Caco-2 (cell line): ENCODE measurements at regions not wholly inside any gene's neighbourhood (a gene's known extent, or its start where the extent isn't known, plus 50 kb on each side); places are given as distances from the start of the nearest gene placed in this dataset.

Source experiments
- BruUV-seq: library from RNA; stranded (reverse); fragments of 400-500 nt; replicated peaks from 2 replicates; lab custom pipeline; 2021; lab: Mats Ljungman, UMichigan
- CTCF ChIA-PET: fragments of 300-600 bp; sonication (Branson Sonifier 250); formaldehyde crosslinking; loops from one replicate; lab custom pipeline; 2022; ENCODE audit warnings: antibody characterized with exemption; lab: Charles Lee
- POLR2A ChIA-PET: fragments of 300-600 bp; sonication (Branson Sonifier 250); formaldehyde crosslinking; loops from one replicate; lab custom pipeline; 2022; ENCODE audit warnings: antibody characterized with exemption; lab: Charles Lee
- DNase-seq, 2 experiments: peaks; one replicate each; pipeline versions ENCODE4 v3.0.0 to v3.0.0-alpha.2; 2020 to 2022
- H3K27me3 ChIP-seq: replicated peaks from 2 replicates; pipeline ENCODE4 v1.6.0; 2011; ENCODE audit warnings: low read length; ENCODE audit not compliant: control insufficient read depth, insufficient read depth
- H3K36me3 ChIP-seq: 2 replicates; pipeline ENCODE4 v1.5.1; 2011; ENCODE audit warnings: low read length; ENCODE audit not compliant: control insufficient read depth, insufficient read depth
- H3K4me1 ChIP-seq: fragments of 250-450 bp; sonication (Bioruptor Pico); 2 replicates; pipeline ENCODE4 v1.5.1; 2020; ENCODE audit warnings: mild to moderate bottlenecking
- H3K4me3 ChIP-seq: 2 replicates; pipeline ENCODE4 v1.5.1; 2011; ENCODE audit warnings: low read depth, mild to moderate bottlenecking, control low read depth, low read length
- H3K9me3 ChIP-seq: fragments of 250-450 bp; sonication (Bioruptor Pico); 2 replicates; pipeline ENCODE4 v1.5.1; 2020; ENCODE audit warnings: mild to moderate bottlenecking, moderate library complexity
- H3K27ac Mint-ChIP-seq: one replicate; pipeline ENCODE4 v1.8.0; 2022; ENCODE audit warnings: mixed read lengths; ENCODE audit not compliant: unreplicated experiment
- H3K27me3 Mint-ChIP-seq: one replicate; pipeline ENCODE4 v1.8.0; 2022; ENCODE audit warnings: mixed read lengths; ENCODE audit not compliant: insufficient read depth, unreplicated experiment
- H3K36me3 Mint-ChIP-seq: one replicate; pipeline ENCODE4 v1.8.0; 2022; ENCODE audit warnings: mild to moderate bottlenecking, mixed read lengths; ENCODE audit not compliant: insufficient read depth, unreplicated experiment
- H3K4me1 Mint-ChIP-seq: one replicate; pipeline ENCODE4 v1.8.0; 2022; ENCODE audit warnings: low read depth, mixed read lengths; ENCODE audit not compliant: unreplicated experiment
- H3K4me3 Mint-ChIP-seq: one replicate; pipeline ENCODE4 v1.8.0; 2022; ENCODE audit warnings: mild to moderate bottlenecking, moderate library complexity, mixed read lengths; ENCODE audit not compliant: unreplicated experiment
- H3K9me3 Mint-ChIP-seq: one replicate; pipeline ENCODE4 v1.8.0; 2022; ENCODE audit warnings: mixed read lengths; ENCODE audit not compliant: unreplicated experiment
- intact Hi-C: fragments of 100-400 bp; cut with micrococcal nuclease; formaldehyde crosslinking; loops from one replicate; pipeline ENCODE4 v1.10.0; 2022; ENCODE audit not compliant: unreplicated experiment
- TF ChIP-seq, protein P1 (sequence below), 2 experiments: fragments of 200-600 bp in 1 of 2; IDR thresholded peaks; 1 replicate in 1 of 2; 2 replicates in 1 of 2; pipeline versions ENCODE4 v1.5.1 to v1.8.0; 2011 to 2022; ENCODE audit warnings: antibody characterized with exemption in 1 of 2, control low read depth in 1 of 2, inconsistent platforms in 1 of 2, low read depth in 1 of 2, low read length in 1 of 2, mild to moderate bottlenecking in 1 of 2, moderate library complexity in 1 of 2; ENCODE audit not compliant: insufficient read depth in 1 of 2, severe bottlenecking in 1 of 2, unreplicated experiment in 1 of 2

DNA sequence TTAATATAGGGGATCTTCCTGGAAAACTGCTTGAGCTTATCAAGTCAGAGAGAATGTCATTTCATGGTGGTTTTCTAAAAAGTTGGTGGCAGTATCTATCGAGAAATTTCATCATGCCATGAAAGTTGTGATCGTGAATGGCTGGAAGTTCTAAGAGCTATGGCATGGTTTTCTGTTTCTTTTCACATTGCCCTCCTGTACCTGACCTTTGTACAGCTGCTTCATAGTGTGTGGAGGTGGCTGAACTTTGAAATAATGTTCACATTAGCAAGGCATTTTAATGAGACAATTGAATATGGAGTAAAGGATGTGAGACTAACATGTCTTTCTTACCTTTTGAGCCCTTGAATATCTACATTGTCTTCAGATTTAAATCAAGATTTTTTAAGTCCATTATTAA, 278.2 kb upstream of the ID4 start:
- TF ChIP-seq, protein P1, sequence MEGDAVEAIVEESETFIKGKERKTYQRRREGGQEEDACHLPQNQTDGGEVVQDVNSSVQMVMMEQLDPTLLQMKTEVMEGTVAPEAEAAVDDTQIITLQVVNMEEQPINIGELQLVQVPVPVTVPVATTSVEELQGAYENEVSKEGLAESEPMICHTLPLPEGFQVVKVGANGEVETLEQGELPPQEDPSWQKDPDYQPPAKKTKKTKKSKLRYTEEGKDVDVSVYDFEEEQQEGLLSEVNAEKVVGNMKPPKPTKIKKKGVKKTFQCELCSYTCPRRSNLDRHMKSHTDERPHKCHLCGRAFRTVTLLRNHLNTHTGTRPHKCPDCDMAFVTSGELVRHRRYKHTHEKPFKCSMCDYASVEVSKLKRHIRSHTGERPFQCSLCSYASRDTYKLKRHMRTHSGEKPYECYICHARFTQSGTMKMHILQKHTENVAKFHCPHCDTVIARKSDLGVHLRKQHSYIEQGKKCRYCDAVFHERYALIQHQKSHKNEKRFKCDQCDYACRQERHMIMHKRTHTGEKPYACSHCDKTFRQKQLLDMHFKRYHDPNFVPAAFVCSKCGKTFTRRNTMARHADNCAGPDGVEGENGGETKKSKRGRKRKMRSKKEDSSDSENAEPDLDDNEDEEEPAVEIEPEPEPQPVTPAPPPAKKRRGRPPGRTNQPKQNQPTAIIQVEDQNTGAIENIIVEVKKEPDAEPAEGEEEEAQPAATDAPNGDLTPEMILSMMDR (IDR thresholded peaks at IDR 0.05; ENCODE audit: insufficient read depth in 1 of 2, low read depth in 1 of 2, low read length in 1 of 2, severe bottlenecking in 1 of 2, unreplicated experiment in 1 of 2), result no peak
- no peaks in the 10 kb centered on the region for H3K27me3 ChIP-seq
- POLR2A ChIA-PET, result no interaction called here
- Mint-ChIP-seq H3K27ac (no peak overlapping the region), H3K27me3 (no peaks in the 10 kb centered on the region), H3K9me3 (no peaks in the 10 kb centered on the region), H3K36me3 (no peaks in the 10 kb centered on the region), H3K4me1 (no peaks in the 10 kb centered on the region), H3K4me3 (no peak overlapping the region)
- BruUV-seq, result no TSS peak
- CTCF ChIA-PET, result no interaction called here
- no peaks in the 10 kb centered on the region for H3K9me3 ChIP-seq
- intact Hi-C loops, result no loop called here
- H3K4me3 ChIP-seq, result no peak overlapping the region
- no peaks in the 10 kb centered on the region for H3K36me3 ChIP-seq
- H3K4me1 ChIP-seq, result no peaks in the 10 kb centered on the region
- no peak for DNase-seq

- DNase-seq, result no peak
- Histone ChIP-seq H3K4me3 (no peak overlapping the region), H3K27me3 (no peaks in the 10 kb centered on the region), H3K36me3 (no peaks in the 10 kb centered on the region), H3K9me3 (no peaks in the 10 kb centered on the region), H3K4me1 (no peaks in the 10 kb centered on the region)
- no peaks in the 10 kb centered on the region for H3K36me3 Mint-ChIP-seq
- ChIA-PET POLR2A (no interaction called here), CTCF (no interaction called here)
- no peaks in the 10 kb centered on the region for H3K4me1 Mint-ChIP-seq
- H3K4me3 Mint-ChIP-seq, result no peak overlapping the region
- H3K27ac Mint-ChIP-seq, result no peak overlapping the region
- intact Hi-C loops, result no loop called here
- peaks cover 3% of the 10 kb centered on the region for H3K27me3 Mint-ChIP-seq
- H3K9me3 Mint-ChIP-seq, result no peaks in the 10 kb centered on the region
- TF ChIP-seq, protein P1 (IDR thresholded peaks at IDR 0.05; ENCODE audit: insufficient read depth in 1 of 2, low read depth in 1 of 2, low read length in 1 of 2, severe bottlenecking in 1 of 2, unreplicated experiment in 1 of 2), result no peak
- BruUV-seq, result no TSS peak
These were observed 274.7 kb upstream of the ID4 start for GRCh38 chr6:19562468-19562867.

DNA sequence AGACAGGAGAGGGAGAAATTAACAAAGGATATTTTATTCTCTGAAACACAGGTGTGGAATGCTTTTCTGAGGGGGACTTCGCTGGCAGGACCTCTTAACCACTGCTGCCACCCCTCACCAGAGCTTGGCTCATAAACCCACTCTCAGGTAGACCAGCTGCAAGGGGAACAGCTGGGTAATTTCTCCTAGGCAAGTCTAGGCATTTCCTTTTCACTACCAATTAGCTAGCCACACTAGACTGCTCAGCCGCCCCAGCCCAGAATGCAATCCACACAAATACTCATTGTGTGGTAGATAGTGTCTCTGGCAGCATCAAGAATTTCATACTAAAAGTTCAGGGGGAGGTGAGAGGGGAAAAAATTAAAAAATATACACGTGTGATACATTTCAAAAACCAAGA, 267.6 kb upstream of the ID4 start:
- no peak for DNase-seq
- intact Hi-C loops, result no loop called here
- TF ChIP-seq, protein P1 (IDR thresholded peaks at IDR 0.05; ENCODE audit: insufficient read depth in 1 of 2, low read depth in 1 of 2, low read length in 1 of 2, severe bottlenecking in 1 of 2, unreplicated experiment in 1 of 2), result no peak
- no peaks in the 10 kb centered on the region for H3K27me3 ChIP-seq
- ChIA-PET CTCF (no interaction called here), POLR2A (no interaction called here)
- no peaks in the 10 kb centered on the region for H3K4me1 Mint-ChIP-seq
- BruUV-seq, result no TSS peak
- no peaks in the 10 kb centered on the region for H3K9me3 ChIP-seq
- no peak overlapping the region for H3K27ac Mint-ChIP-seq
- H3K27me3 Mint-ChIP-seq, result peaks cover 3% of the 10 kb centered on the region
- H3K9me3 Mint-ChIP-seq, result peaks cover 9% of the 10 kb centered on the region
- H3K4me1 ChIP-seq, result no peaks in the 10 kb centered on the region
- no peak overlapping the region for H3K4me3 ChIP-seq
- no peaks in the 10 kb centered on the region for H3K36me3 ChIP-seq
- H3K36me3 Mint-ChIP-seq, result no peaks in the 10 kb centered on the region
- no peak overlapping the region for H3K4me3 Mint-ChIP-seq
